ENCODE measurements at regions not wholly inside any gene's neighbourhood (a gene's known extent, or its start where the extent isn't known, plus 50 kb on each side); places are given as distances from the start of the nearest gene placed in this dataset.

DNA sequence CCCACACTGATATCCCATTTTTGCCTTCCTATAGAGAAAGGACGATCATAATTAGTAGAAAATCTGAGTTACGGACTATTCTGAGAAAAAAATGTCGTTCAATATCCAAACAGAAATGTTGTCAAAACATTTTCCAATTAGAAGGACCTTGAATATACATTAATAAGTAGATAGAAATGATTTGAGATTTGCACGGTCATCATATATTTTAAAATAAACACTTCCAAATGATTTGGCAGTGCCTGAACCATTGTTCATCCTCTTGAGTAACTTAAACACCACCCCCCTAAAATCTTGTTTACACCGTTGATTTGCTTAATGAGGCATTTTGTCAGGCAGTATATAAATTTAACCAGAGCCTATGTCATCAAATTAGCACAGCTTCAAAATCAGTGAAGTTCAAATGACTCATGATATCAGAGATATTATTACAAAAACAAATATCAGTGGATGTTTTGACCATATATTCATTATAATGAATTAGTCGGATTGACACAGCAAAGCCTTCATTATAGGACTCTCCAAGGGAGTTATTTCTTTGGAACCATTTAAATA lies 105.0 kb downstream of the ACTL7B start:
- Mint-ChIP-seq H3K27me3 (ENCODE audit: insufficient read depth, unreplicated experiment) (no peaks in the 10 kb centered on the region), H3K27ac (ENCODE audit: low read depth, unreplicated experiment) (no peak overlapping the region), H3K36me3 (ENCODE audit: insufficient read depth, unreplicated experiment) (peaks cover 6% of the 10 kb centered on the region), H3K4me1 (ENCODE audit: insufficient read depth, unreplicated experiment) (peaks cover 5% of the 10 kb centered on the region), H3K9me3 (ENCODE audit: unreplicated experiment) (peaks cover 20% of the 10 kb centered on the region), H3K4me3 (ENCODE audit: unreplicated experiment) (no peak overlapping the region)
- intact Hi-C loops (cut with micrococcal nuclease): no loop called here
- ChIA-PET CTCF (interaction anchor here (1.7 kb wide), 1 partner anchor 11 kb away, joined by 5 read pairs; no protein-coding TSS in a partner anchor), POLR2A (no interaction called here)
- no TSS peak for BruUV-seq (replicated peaks)
- no peak for DNase-seq (ENCODE audit: unreplicated experiment)
- TF ChIP-seq, protein P1, sequence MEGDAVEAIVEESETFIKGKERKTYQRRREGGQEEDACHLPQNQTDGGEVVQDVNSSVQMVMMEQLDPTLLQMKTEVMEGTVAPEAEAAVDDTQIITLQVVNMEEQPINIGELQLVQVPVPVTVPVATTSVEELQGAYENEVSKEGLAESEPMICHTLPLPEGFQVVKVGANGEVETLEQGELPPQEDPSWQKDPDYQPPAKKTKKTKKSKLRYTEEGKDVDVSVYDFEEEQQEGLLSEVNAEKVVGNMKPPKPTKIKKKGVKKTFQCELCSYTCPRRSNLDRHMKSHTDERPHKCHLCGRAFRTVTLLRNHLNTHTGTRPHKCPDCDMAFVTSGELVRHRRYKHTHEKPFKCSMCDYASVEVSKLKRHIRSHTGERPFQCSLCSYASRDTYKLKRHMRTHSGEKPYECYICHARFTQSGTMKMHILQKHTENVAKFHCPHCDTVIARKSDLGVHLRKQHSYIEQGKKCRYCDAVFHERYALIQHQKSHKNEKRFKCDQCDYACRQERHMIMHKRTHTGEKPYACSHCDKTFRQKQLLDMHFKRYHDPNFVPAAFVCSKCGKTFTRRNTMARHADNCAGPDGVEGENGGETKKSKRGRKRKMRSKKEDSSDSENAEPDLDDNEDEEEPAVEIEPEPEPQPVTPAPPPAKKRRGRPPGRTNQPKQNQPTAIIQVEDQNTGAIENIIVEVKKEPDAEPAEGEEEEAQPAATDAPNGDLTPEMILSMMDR (IDR thresholded peaks at IDR 0.05; ENCODE audit: unreplicated experiment): no peak

DNA sequence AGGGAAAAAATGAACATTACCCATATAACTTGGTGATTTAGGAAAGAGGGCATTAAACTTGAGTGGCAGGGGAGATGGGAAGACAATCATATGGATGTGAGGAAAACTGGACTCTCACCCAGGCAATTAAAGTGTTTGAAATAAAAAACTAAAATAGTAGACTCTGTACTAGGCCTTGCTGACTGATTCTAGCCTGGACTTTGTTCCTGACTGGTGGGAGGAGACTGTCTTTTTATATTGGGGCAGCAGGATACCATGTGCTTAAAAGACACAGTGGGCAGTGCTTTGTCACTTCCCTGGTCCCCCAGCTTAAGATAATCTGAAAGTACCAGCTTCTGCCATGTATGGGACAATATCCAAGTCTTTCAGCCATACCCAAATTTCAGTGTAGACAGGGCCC lies 107.0 kb downstream of the ACTL7B start:
- no peak for DNase-seq (ENCODE audit: unreplicated experiment)
- H3K27ac Mint-ChIP-seq (ENCODE audit: low read depth, unreplicated experiment): no peak overlapping the region
- TF ChIP-seq, protein P1 (IDR thresholded peaks at IDR 0.05; ENCODE audit: unreplicated experiment): no peak
- peaks cover 13% of the 10 kb centered on the region for H3K9me3 Mint-ChIP-seq (ENCODE audit: unreplicated experiment)
- peaks cover 11% of the 10 kb centered on the region for H3K4me1 Mint-ChIP-seq (ENCODE audit: insufficient read depth, unreplicated experiment)
- no peak overlapping the region for H3K4me3 Mint-ChIP-seq (ENCODE audit: unreplicated experiment)
- intact Hi-C loops (cut with micrococcal nuclease): no loop called here
- no TSS peak for BruUV-seq (replicated peaks)
- POLR2A ChIA-PET: interaction anchor here (0.7 kb wide), 1 partner anchor 73 kb away, joined by 5 read pairs; no protein-coding TSS in a partner anchor
- CTCF ChIA-PET: interaction anchor here (0.6 to 2.6 kb wide), 3 partner anchors 9 to 1868 kb away, joined by 3 to 12 read pairs (median 9); no protein-coding TSS in a partner anchor
- H3K36me3 Mint-ChIP-seq (ENCODE audit: insufficient read depth, unreplicated experiment): no peaks in the 10 kb centered on the region
- no peaks in the 10 kb centered on the region for H3K27me3 Mint-ChIP-seq (ENCODE audit: insufficient read depth, unreplicated experiment)

DNA sequence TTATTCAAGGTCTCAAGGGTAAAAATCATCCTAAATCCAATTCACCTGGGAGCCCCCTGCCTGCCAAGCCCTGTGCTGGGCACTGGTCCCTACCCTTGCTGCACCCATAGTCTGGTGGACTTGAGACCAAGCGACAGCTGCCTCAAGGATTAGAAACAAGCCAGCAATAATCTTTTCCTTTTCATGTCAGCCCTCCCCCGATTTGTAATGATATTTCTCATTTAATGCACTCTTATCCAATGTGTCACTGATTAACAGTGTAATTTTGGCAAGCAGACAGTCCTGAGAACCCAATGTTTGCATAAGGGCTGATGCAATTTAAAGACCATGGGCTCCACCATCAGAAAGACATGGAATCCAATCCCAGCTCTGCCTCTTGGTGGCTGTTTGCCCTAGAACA lies 108.9 kb downstream of the ACTL7B start:
- CTCF ChIA-PET: interaction anchor here (0.7 kb wide), 1 partner anchor 92 kb away, joined by 3 read pairs; no protein-coding TSS in a partner anchor

DNA sequence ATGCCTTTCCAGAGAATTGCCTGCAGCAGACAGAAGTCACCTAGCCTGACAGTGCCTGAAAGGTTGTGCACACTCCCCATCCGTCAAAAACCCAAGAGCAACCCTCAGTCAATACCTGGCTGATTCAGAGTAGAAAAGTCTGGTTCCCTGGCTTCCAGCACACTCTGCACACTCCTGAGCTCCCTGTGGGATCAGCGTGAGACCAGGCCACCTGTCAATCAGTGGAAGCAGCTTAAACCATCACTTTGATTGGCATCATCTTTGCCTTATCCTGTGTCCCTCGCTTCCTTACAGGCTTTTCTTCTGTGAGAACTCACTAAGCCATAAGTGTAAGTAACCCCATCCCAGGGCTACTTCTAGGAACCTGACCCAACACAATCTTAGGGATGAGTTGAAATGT lies 109.8 kb downstream of the ACTL7B start:
- peaks cover 17% of the 10 kb centered on the region for H3K4me1 Mint-ChIP-seq (ENCODE audit: insufficient read depth, unreplicated experiment)
- CTCF ChIA-PET: interaction anchor here (0.6 to 0.7 kb wide), 2 partner anchors 29 to 591 kb away, joined by 3 read pairs; no protein-coding TSS in a partner anchor
- no peak for DNase-seq (ENCODE audit: unreplicated experiment)
- H3K4me3 Mint-ChIP-seq (ENCODE audit: unreplicated experiment): no peak overlapping the region
- intact Hi-C loops (cut with micrococcal nuclease): no loop called here
- POLR2A ChIA-PET: no interaction called here
- no peaks in the 10 kb centered on the region for H3K27me3 Mint-ChIP-seq (ENCODE audit: insufficient read depth, unreplicated experiment)
- H3K27ac Mint-ChIP-seq (ENCODE audit: low read depth, unreplicated experiment): no peak overlapping the region
- H3K36me3 Mint-ChIP-seq (ENCODE audit: insufficient read depth, unreplicated experiment): no peaks in the 10 kb centered on the region
- H3K9me3 Mint-ChIP-seq (ENCODE audit: unreplicated experiment): no peaks in the 10 kb centered on the region
- no TSS peak for BruUV-seq (replicated peaks)
- TF ChIP-seq, protein P1 (IDR thresholded peaks at IDR 0.05; ENCODE audit: unreplicated experiment): no peak

More for the DNA sequence above, 108.9 kb downstream of the ACTL7B start:
- H3K4me1 Mint-ChIP-seq (ENCODE audit: insufficient read depth, unreplicated experiment): peaks cover 17% of the 10 kb centered on the region
- no peaks in the 10 kb centered on the region for H3K9me3 Mint-ChIP-seq (ENCODE audit: unreplicated experiment)
- TF ChIP-seq, protein P1 (IDR thresholded peaks at IDR 0.05; ENCODE audit: unreplicated experiment): no peak
- intact Hi-C loops (cut with micrococcal nuclease): no loop called here
- DNase-seq (ENCODE audit: unreplicated experiment): peak; percentile 19
- H3K36me3 Mint-ChIP-seq (ENCODE audit: insufficient read depth, unreplicated experiment): no peaks in the 10 kb centered on the region
- POLR2A ChIA-PET: no interaction called here
- no peak overlapping the region for H3K27ac Mint-ChIP-seq (ENCODE audit: low read depth, unreplicated experiment)
- no TSS peak for BruUV-seq (replicated peaks)
- H3K27me3 Mint-ChIP-seq (ENCODE audit: insufficient read depth, unreplicated experiment): no peaks in the 10 kb centered on the region
- H3K4me3 Mint-ChIP-seq (ENCODE audit: unreplicated experiment): no peak overlapping the region
